B cell (primary cell): ENCODE measurements at regions not wholly inside any gene's neighbourhood (a gene's known extent, or its start where the extent isn't known, plus 50 kb on each side); places are given as distances from the start of the nearest gene placed in this dataset.

ENCODE experiments used
- ATAC-seq: fragments of 200-7000 bp; cut with Tn5 transposase; one replicate; pipeline ENCODE4 v1.10.0; 2021; ENCODE audit warnings: low read depth, mild to moderate bottlenecking, moderate number of reproducible peaks, moderate library complexity
- CTCF ChIA-PET: fragments of 350-600 bp; sonication (Branson Sonifier 250); formaldehyde crosslinking; loops from one replicate; lab custom pipeline; 2021; ENCODE audit warnings: antibody characterized with exemption, inconsistent platforms; lab: Charles Lee
- POLR2A ChIA-PET: fragments of 350-600 bp; sonication (Branson Sonifier 250); formaldehyde crosslinking; loops from one replicate; lab custom pipeline; 2021; ENCODE audit warnings: antibody characterized with exemption; lab: Charles Lee
- DNase-seq: peaks from one replicate; pipeline ENCODE4 v3.0.0; 2013
- H2AFZ ChIP-seq: 2 replicates; pipeline ENCODE4 v1.6.1; 2012; ENCODE audit warnings: mild to moderate bottlenecking, low read depth, low read length; ENCODE audit not compliant: insufficient read depth, poor library complexity, severe bottlenecking
- H3K27ac ChIP-seq, 2 donors: 1 replicate in 1 of 2; 2 replicates in 1 of 2; pipeline ENCODE4 v1.5.1; 2012 to 2013; ENCODE audit warnings: low read length in 2 of 2, mild to moderate bottlenecking in 2 of 2, moderate library complexity in 1 of 2
- H3K27me3 ChIP-seq, 4 experiments: fragments of 200-600 bp in 1 of 4; sonication (generic) in 1 of 4; replicated peaks in 1 of 4; 1 replicate in 2 of 4; 2 replicates in 2 of 4; pipeline versions ENCODE4 v1.6.1 to v1.7.0; 2013 to 2016; ENCODE audit warnings: low read length in 3 of 4, mild to moderate bottlenecking in 2 of 4, mixed read lengths in 1 of 4, moderate library complexity in 1 of 4; ENCODE audit not compliant: insufficient read depth in 4 of 4, control insufficient read depth in 3 of 4; ENCODE audit errors: control extremely low read depth in 1 of 4
- H3K36me3 ChIP-seq, 2 experiments: replicated peaks in 1 of 2; 1 replicate in 1 of 2; 2 replicates in 1 of 2; pipeline versions ENCODE4 v1.6.1 to v1.7.1; 2013; ENCODE audit warnings: low read length in 1 of 2; ENCODE audit not compliant: insufficient read depth in 2 of 2, control insufficient read depth in 1 of 2; ENCODE audit errors: control extremely low read depth in 1 of 2, extremely low read depth in 1 of 2
- H3K4me1 ChIP-seq, 2 donors: fragments of 200-600 bp in 1 of 2; sonication (generic) in 1 of 2; 1 replicate in 1 of 2; 2 replicates in 1 of 2; pipeline versions ENCODE4 v1.5.1 to v1.6.1; 2013 to 2017; ENCODE audit warnings: low read length in 2 of 2; ENCODE audit not compliant: control insufficient read depth in 2 of 2, insufficient read depth in 2 of 2
- H3K4me2 ChIP-seq: replicated peaks from 2 replicates; pipeline ENCODE3; 2012; ENCODE audit warnings: mild to moderate bottlenecking, low read depth, low read length; ENCODE audit not compliant: poor library complexity, severe bottlenecking
- H3K4me3 ChIP-seq, 5 experiments: fragments of 200-600 bp in 1 of 5; sonication (generic) in 1 of 5; 1 replicate in 3 of 5; 2 replicates in 2 of 5; pipeline versions ENCODE4 v1.5.1 to v1.7.0; 2011 to 2016; ENCODE audit warnings: low read length in 4 of 5, mild to moderate bottlenecking in 4 of 5, low read depth in 2 of 5, control low read depth in 1 of 5, moderate library complexity in 1 of 5; ENCODE audit not compliant: insufficient read depth in 1 of 5; ENCODE audit errors: control extremely low read depth in 1 of 5, extremely low read depth in 1 of 5
- H3K79me2 ChIP-seq: fragments of 200-600 bp; sonication (generic); one replicate; pipeline ENCODE4 v1.6.0; 2016; ENCODE audit warnings: low read length; ENCODE audit not compliant: control insufficient read depth, insufficient read depth
- H3K9ac ChIP-seq: fragments of 200-600 bp; sonication (generic); 2 replicates; pipeline ENCODE4 v1.6.1; 2017; ENCODE audit warnings: mild to moderate bottlenecking, low read length, moderate library complexity
- H3K9me3 ChIP-seq, 3 donors: one replicate each; pipeline versions ENCODE4 v1.6.1 to v1.7.1; 2013; ENCODE audit warnings: low read length in 2 of 3; ENCODE audit not compliant: control insufficient read depth in 2 of 3, insufficient read depth in 1 of 3; ENCODE audit errors: control extremely low read depth in 1 of 3
- H4K20me1 ChIP-seq: 2 replicates; pipeline ENCODE4 v1.6.0; 2012; ENCODE audit warnings: mild to moderate bottlenecking, low read length; ENCODE audit not compliant: insufficient read depth, control insufficient read depth, poor library complexity, severe bottlenecking
- H3K27ac Mint-ChIP-seq: one replicate; pipeline ENCODE4 v1.8.0; 2021; ENCODE audit warnings: mixed read lengths
- H3K27me3 Mint-ChIP-seq: one replicate; pipeline ENCODE4 v1.8.0; 2021; ENCODE audit warnings: mixed read lengths
- H3K4me1 Mint-ChIP-seq: one replicate; pipeline ENCODE4 v1.8.0; 2021; ENCODE audit warnings: mixed read lengths
- H3K4me3 Mint-ChIP-seq: one replicate; pipeline ENCODE4 v1.8.0; 2021; ENCODE audit warnings: mixed read lengths
- H3K9me3 Mint-ChIP-seq: one replicate; pipeline ENCODE4 v1.8.0; 2022; ENCODE audit warnings: mixed read lengths; ENCODE audit not compliant: insufficient read depth
- EZH2 ChIP-seq: IDR thresholded peaks from 2 replicates; pipeline ENCODE4 v1.6.1; 2012; ENCODE audit warnings: borderline replicate concordance, low read depth, mild to moderate bottlenecking, moderate library complexity, low read length; ENCODE audit not compliant: insufficient read depth, poor library complexity, severe bottlenecking
- WGBS: methylation state at CpG from one replicate; pipeline ENCODE4 v1.1.5; 2013; ENCODE audit warnings: missing lambda C conversion rate; ENCODE audit not compliant: insufficient coverage; 5-methylcytosine and 5-hydroxymethylcytosine counted together
- intact Hi-C: fragments of 100-400 bp; cut with micrococcal nuclease; formaldehyde crosslinking; loops from one replicate; pipeline ENCODE4 v1.10.0; 2022
- TF ChIP-seq, protein P1 (sequence below): fragments of 200-600 bp; IDR thresholded peaks from one replicate; pipeline ENCODE4 v1.8.0; 2022; ENCODE audit warnings: antibody characterized with exemption, mild to moderate bottlenecking

DNA sequence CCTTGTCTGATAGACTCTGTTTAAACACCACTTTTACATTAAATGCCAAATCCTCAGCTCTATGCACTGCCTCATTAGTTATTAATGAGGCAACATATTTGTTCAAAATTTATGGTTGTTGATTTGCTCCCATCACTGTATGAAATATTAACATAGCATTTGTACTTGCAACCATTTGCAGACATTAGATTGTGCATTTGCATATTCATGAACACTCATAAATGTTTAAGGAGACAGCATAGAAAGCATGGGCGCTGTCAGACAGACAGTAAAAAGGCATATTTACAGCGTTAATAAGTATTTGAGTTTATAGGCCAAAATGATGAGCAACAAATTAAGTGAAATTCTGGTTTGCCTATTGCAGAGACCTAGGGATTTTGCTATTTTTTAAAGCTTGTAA, 502.3 kb downstream of the TXNL1 start:
- no peaks in the 10 kb centered on the region for H3K4me1 ChIP-seq
- H3K9ac ChIP-seq: no peak overlapping the region
- ATAC-seq: no peak
- Mint-ChIP-seq H3K4me1 (no peaks in the 10 kb centered on the region), H3K9me3 (no peaks in the 10 kb centered on the region), H3K27me3 (no peaks in the 10 kb centered on the region), H3K4me3 (no peak overlapping the region), H3K27ac (no peak overlapping the region)
- POLR2A ChIA-PET: no interaction called here
- no peaks in the 10 kb centered on the region for H3K79me2 ChIP-seq
- TF ChIP-seq EZH2: no peak
- TF ChIP-seq, protein P1, sequence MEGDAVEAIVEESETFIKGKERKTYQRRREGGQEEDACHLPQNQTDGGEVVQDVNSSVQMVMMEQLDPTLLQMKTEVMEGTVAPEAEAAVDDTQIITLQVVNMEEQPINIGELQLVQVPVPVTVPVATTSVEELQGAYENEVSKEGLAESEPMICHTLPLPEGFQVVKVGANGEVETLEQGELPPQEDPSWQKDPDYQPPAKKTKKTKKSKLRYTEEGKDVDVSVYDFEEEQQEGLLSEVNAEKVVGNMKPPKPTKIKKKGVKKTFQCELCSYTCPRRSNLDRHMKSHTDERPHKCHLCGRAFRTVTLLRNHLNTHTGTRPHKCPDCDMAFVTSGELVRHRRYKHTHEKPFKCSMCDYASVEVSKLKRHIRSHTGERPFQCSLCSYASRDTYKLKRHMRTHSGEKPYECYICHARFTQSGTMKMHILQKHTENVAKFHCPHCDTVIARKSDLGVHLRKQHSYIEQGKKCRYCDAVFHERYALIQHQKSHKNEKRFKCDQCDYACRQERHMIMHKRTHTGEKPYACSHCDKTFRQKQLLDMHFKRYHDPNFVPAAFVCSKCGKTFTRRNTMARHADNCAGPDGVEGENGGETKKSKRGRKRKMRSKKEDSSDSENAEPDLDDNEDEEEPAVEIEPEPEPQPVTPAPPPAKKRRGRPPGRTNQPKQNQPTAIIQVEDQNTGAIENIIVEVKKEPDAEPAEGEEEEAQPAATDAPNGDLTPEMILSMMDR: no peak
- CTCF ChIA-PET: no interaction called here
- no peak overlapping the region for H3K4me3 ChIP-seq
- no peak overlapping the region for H3K4me2 ChIP-seq
- no peak for DNase-seq
- H3K9me3 ChIP-seq: no peaks in the 10 kb centered on the region
- intact Hi-C loops: no loop called here
- no peaks in the 10 kb centered on the region for H4K20me1 ChIP-seq
- H3K27ac ChIP-seq: no peak overlapping the region
- no peaks in the 10 kb centered on the region for H3K27me3 ChIP-seq
- WGBS: 100% methylated on average over 2 of the region's 2 CpGs
- no peaks in the 10 kb centered on the region for H3K36me3 ChIP-seq
- no peak overlapping the region for H2AFZ ChIP-seq

- no CpG with 5 or more reads among the region's 2 CpGs for WGBS
- H3K27ac ChIP-seq: no peak overlapping the region
- Mint-ChIP-seq H3K27ac (no peak overlapping the region), H3K9me3 (no peaks in the 10 kb centered on the region), H3K4me3 (no peak overlapping the region), H3K27me3 (no peaks in the 10 kb centered on the region), H3K4me1 (peaks cover 1% of the 10 kb centered on the region)
- no peak overlapping the region for H2AFZ ChIP-seq
- no peak for ATAC-seq
- H3K79me2 ChIP-seq: no peaks in the 10 kb centered on the region
- no peak for TF ChIP-seq EZH2
- TF ChIP-seq, protein P1: no peak
- no peak for DNase-seq
- H3K4me2 ChIP-seq: no peak overlapping the region
- H3K9me3 ChIP-seq: no peaks in the 10 kb centered on the region
- intact Hi-C loops: no loop called here
- H3K4me1 ChIP-seq: no peaks in the 10 kb centered on the region
- no peaks in the 10 kb centered on the region for H3K36me3 ChIP-seq
- H4K20me1 ChIP-seq: no peaks in the 10 kb centered on the region
- H3K27me3 ChIP-seq: no peaks in the 10 kb centered on the region
- H3K4me3 ChIP-seq: no peak overlapping the region
- POLR2A ChIA-PET: no interaction called here
- no peak overlapping the region for H3K9ac ChIP-seq
- CTCF ChIA-PET: no interaction called here
These were observed 507.9 kb downstream of the TXNL1 start for GRCh38 chr18:56130481-56130880.
